Liver (tissue), 4 donors: ENCODE measurements at regions not wholly inside any gene's neighbourhood (a gene's known extent, or its start where the extent isn't known, plus 50 kb on each side); places are given as distances from the start of the nearest gene placed in this dataset. TPM values are rescaled to one million over a fixed set of nuclear protein-coding genes. Genes with fewer than 3 reads are reported as not detected.

Experiments
- CTCF ChIP-seq: fragments of 150-350 bp; IDR thresholded peaks from 2 replicates; pipeline ENCODE4 v1.5.1; 2017; ENCODE audit warnings: improper control_type of control experiment, low read depth, low read length; ENCODE audit not compliant: missing input control
- EGR1 ChIP-seq, 2 donors: IDR thresholded peaks; 2 replicates each; pipeline ENCODE4 v1.6.1; 2016 to 2018; ENCODE audit warnings: antibody characterized with exemption in 2 of 2, low read depth in 2 of 2
- HNF4A ChIP-seq, 2 donors: conservative IDR thresholded peaks; 2 replicates each; pipeline ENCODE4 v1.6.1; 2016; ENCODE audit warnings: antibody characterized with exemption in 2 of 2, mild to moderate bottlenecking in 2 of 2
- RAD21 ChIP-seq, 2 donors: IDR thresholded peaks; 2 replicates each; pipeline ENCODE4 v1.6.1; 2016; ENCODE audit warnings: antibody characterized with exemption in 2 of 2, mild to moderate bottlenecking in 2 of 2
- SP1 ChIP-seq: IDR thresholded peaks from 2 replicates; pipeline ENCODE4 v1.6.1; 2018; ENCODE audit warnings: antibody characterized with exemption, mild to moderate bottlenecking
- small RNA-seq: library from RNA; depleted of rRNA; stranded (forward); fragments of <200 nt; gene quantifications from one replicate; pipeline ENCODE3, GENCODE V24; 2014
- donor health status: healthy.
- donor health status: healthy.

- no peak for TF ChIP-seq CTCF
- TF ChIP-seq SP1 = no peak
- no peak for TF ChIP-seq EGR1 (IDR thresholded peaks at IDR 0.05; ENCODE audit: low read depth in 2 of 2)
- no peak for TF ChIP-seq RAD21 (IDR thresholded peaks at IDR 0.05)
- TF ChIP-seq HNF4A (conservative IDR thresholded peaks at IDR 0.05) = no peak
Measured at GRCh38 chr10:20948686-20949327, 51.7 kb upstream of the NEBL start (continued).

Small RNA genes in the stretch of these regions (small RNA-seq; reads per million reads assigned to genes)
- gene AL158209.2 (not detected), gene RF00017 (not detected), gene RNU6-15P (0.13 reads per million)
